T-helper 1 cell (primary cell): ENCODE measurements at regions not wholly inside any gene's neighbourhood (a gene's known extent, or its start where the extent isn't known, plus 50 kb on each side); places are given as distances from the start of the nearest gene placed in this dataset.

Experiments used
- DNase-seq, 5 donors: peaks; one replicate each; pipeline ENCODE4 v3.0.0-alpha.2; 2012 to 2020

- DNase-seq: no peak
Observed at GRCh38 chr4:57658673-57659072, 548.5 kb upstream of the IGFBP7 start.

GRCh38 chr4:57658188-57658587, 548.0 kb upstream of the IGFBP7 start:
- DNase-seq: no peak

- DNase-seq: no peak
Observed at GRCh38 chr4:57655342-57655741, 545.2 kb upstream of the IGFBP7 start.

- DNase-seq: no peak
Observed at GRCh38 chr4:57652779-57653178, 542.6 kb upstream of the IGFBP7 start.

- DNase-seq: no peak
Observed at GRCh38 chr4:57640391-57641100, 530.4 kb upstream of the IGFBP7 start.

GRCh38 chr4:57639561-57640382, 529.6 kb upstream of the IGFBP7 start:
- no peak for DNase-seq

- no peak for DNase-seq
Observed at GRCh38 chr4:57635910-57636309, 525.7 kb upstream of the IGFBP7 start.

- DNase-seq: no peak
Observed at GRCh38 chr4:57633212-57633859, 523.2 kb upstream of the IGFBP7 start.

GRCh38 chr4:57632564-57632963, 522.4 kb upstream of the IGFBP7 start:
- no peak for DNase-seq

- DNase-seq: no peak
Observed at GRCh38 chr4:57631147-57631546, 521.0 kb upstream of the IGFBP7 start.

GRCh38 chr4:57628004-57628403, 517.8 kb upstream of the IGFBP7 start:
- no peak for DNase-seq

- no peak for DNase-seq
Observed at GRCh38 chr4:57614257-57614932, 504.2 kb upstream of the IGFBP7 start.

GRCh38 chr4:57612279-57612678, 502.1 kb upstream of the IGFBP7 start:
- no peak for DNase-seq

- no peak for DNase-seq
Observed at GRCh38 chr4:57607566-57608180, 497.5 kb upstream of the IGFBP7 start.

GRCh38 chr4:57605376-57605775, 495.2 kb upstream of the IGFBP7 start:
- DNase-seq: no peak

- no peak for DNase-seq
Observed at GRCh38 chr4:57602141-57602540, 492.0 kb upstream of the IGFBP7 start.

GRCh38 chr4:57591073-57591472, 480.9 kb upstream of the IGFBP7 start:
- no peak for DNase-seq

GRCh38 chr4:57588557-57588956, 478.4 kb upstream of the IGFBP7 start:
- DNase-seq: no peak

GRCh38 chr4:57580710-57581599, 470.8 kb upstream of the IGFBP7 start:
- DNase-seq: no peak

- DNase-seq: no peak
Observed at GRCh38 chr4:57575426-57575825, 465.2 kb upstream of the IGFBP7 start.

- DNase-seq: no peak
Observed at GRCh38 chr4:57554556-57555092, 444.4 kb upstream of the IGFBP7 start.
